ENCODE measurements at regions not wholly inside any gene's neighbourhood (a gene's known extent, or its start where the extent isn't known, plus 50 kb on each side); places are given as distances from the start of the nearest gene placed in this dataset.

- no peak for TF ChIP-seq CTCF (IDR thresholded peaks at IDR 0.05)
- no peak for TF ChIP-seq POLR2A (IDR thresholded peaks at IDR 0.05)
Measured at GRCh38 chr3:182413682-182414081, 379.6 kb upstream of the ATP11B start.

Measured in uterus (tissue), 2 donors.